ENCODE measurements at regions not wholly inside any gene's neighbourhood (a gene's known extent, or its start where the extent isn't known, plus 50 kb on each side); places are given as distances from the start of the nearest gene placed in this dataset.

GRCh38 chr1:189609167-189609566 is 868.5 kb downstream of the BRINP3 start:
- H3K27ac ChIP-seq (ENCODE audit: low read depth in 1 of 2, low read length in 2 of 2): no peak overlapping the region
- ChIA-PET CTCF (no interaction called here), POLR2A (no interaction called here)
- Mint-ChIP-seq H3K27me3 (no peaks in the 10 kb centered on the region), H3K4me1 (ENCODE audit: low read depth) (no peaks in the 10 kb centered on the region), H3K4me3 (no peak overlapping the region), H3K36me3 (ENCODE audit: low read depth) (no peaks in the 10 kb centered on the region), H3K9me3 (peaks cover 3% of the 10 kb centered on the region), H3K27ac (no peak overlapping the region)
- no peak for ATAC-seq (ENCODE audit: poor library complexity)
- H3K4me3 ChIP-seq (ENCODE audit: low read length): no peak overlapping the region
- DNase-seq: no peak
- no peaks in the 10 kb centered on the region for H3K36me3 ChIP-seq (ENCODE audit: insufficient read depth, low read length)
- TF ChIP-seq CTCF (IDR thresholded peaks at IDR 0.05): no peak
- intact Hi-C loops (cut with DNase I, micrococcal nuclease): no loop called here
- H3K9me3 ChIP-seq (ENCODE audit: control insufficient read depth in 1 of 2, insufficient read depth in 1 of 2, low read length in 2 of 2): no peaks in the 10 kb centered on the region
- H3K4me1 ChIP-seq (ENCODE audit: insufficient read depth, low read length): no peaks in the 10 kb centered on the region
- no peaks in the 10 kb centered on the region for H3K27me3 ChIP-seq (ENCODE audit: control insufficient read depth in 1 of 2, insufficient read depth in 2 of 2, low read length in 2 of 2)

- ATAC-seq (ENCODE audit: poor library complexity) (no peak), DNase-seq (no peak)
- TF ChIP-seq CTCF (IDR thresholded peaks at IDR 0.05): no peak
- Histone ChIP-seq H3K27ac (ENCODE audit: low read depth in 1 of 2, low read length in 2 of 2) (no peak overlapping the region), H3K36me3 (ENCODE audit: insufficient read depth, low read length) (no peaks in the 10 kb centered on the region), H3K27me3 (ENCODE audit: control insufficient read depth in 1 of 2, insufficient read depth in 2 of 2, low read length in 2 of 2) (no peaks in the 10 kb centered on the region), H3K4me3 (ENCODE audit: low read length) (no peak overlapping the region), H3K9me3 (ENCODE audit: control insufficient read depth in 1 of 2, insufficient read depth in 1 of 2, low read length in 2 of 2) (no peaks in the 10 kb centered on the region), H3K4me1 (ENCODE audit: insufficient read depth, low read length) (no peaks in the 10 kb centered on the region)
- Mint-ChIP-seq H3K4me1 (ENCODE audit: low read depth) (no peaks in the 10 kb centered on the region), H3K27me3 (no peaks in the 10 kb centered on the region), H3K9me3 (peaks cover 3% of the 10 kb centered on the region), H3K36me3 (ENCODE audit: low read depth) (no peaks in the 10 kb centered on the region), H3K4me3 (no peak overlapping the region), H3K27ac (no peak overlapping the region)
- intact Hi-C loops (cut with DNase I, micrococcal nuclease): no loop called here
- CTCF ChIA-PET: no interaction called here
- POLR2A ChIA-PET: no interaction called here
Measured at GRCh38 chr1:189616893-189617292, 860.8 kb downstream of the BRINP3 start.

GRCh38 chr1:189619682-189620332 is 857.9 kb downstream of the BRINP3 start:
- no peaks in the 10 kb centered on the region for H3K4me1 ChIP-seq (ENCODE audit: insufficient read depth, low read length)
- Mint-ChIP-seq H3K4me3 (no peak overlapping the region), H3K4me1 (ENCODE audit: low read depth) (no peaks in the 10 kb centered on the region)

More at GRCh38 chr1:189619682-189620332, 857.9 kb downstream of the BRINP3 start:
- CTCF ChIA-PET: no interaction called here
- DNase-seq: no peak
- Histone ChIP-seq H3K27me3 (ENCODE audit: control insufficient read depth in 1 of 2, insufficient read depth in 2 of 2, low read length in 2 of 2) (no peaks in the 10 kb centered on the region), H3K4me3 (ENCODE audit: low read length) (no peak overlapping the region), H3K9me3 (ENCODE audit: control insufficient read depth in 1 of 2, insufficient read depth in 1 of 2, low read length in 2 of 2) (no peaks in the 10 kb centered on the region), H3K36me3 (ENCODE audit: insufficient read depth, low read length) (no peaks in the 10 kb centered on the region), H3K27ac (ENCODE audit: low read depth in 1 of 2, low read length in 2 of 2) (no peak overlapping the region)
- H3K27me3 Mint-ChIP-seq: no peaks in the 10 kb centered on the region
- no peak for ATAC-seq (ENCODE audit: poor library complexity)
- peaks cover 4% of the 10 kb centered on the region for H3K9me3 Mint-ChIP-seq
- no peaks in the 10 kb centered on the region for H3K36me3 Mint-ChIP-seq (ENCODE audit: low read depth)
- no peak for TF ChIP-seq CTCF (IDR thresholded peaks at IDR 0.05)
- POLR2A ChIA-PET: no interaction called here
- no peak overlapping the region for H3K27ac Mint-ChIP-seq
- intact Hi-C loops (cut with DNase I, micrococcal nuclease): no loop called here
